Astrocyte of the hippocampus (primary cell): ENCODE measurements at regions not wholly inside any gene's neighbourhood (a gene's known extent, or its start where the extent isn't known, plus 50 kb on each side); places are given as distances from the start of the nearest gene placed in this dataset.
"Not testable (repeated sequence)": the region's sequence is repeated elsewhere in the genome, so short reads cannot be mapped to it uniquely, and the experiment has no call there.

Experiments used
- DNase-seq: peaks from one replicate; pipeline ENCODE4 v3.0.0; 2011; ENCODE audit warnings: low read depth, low spot score

DNA sequence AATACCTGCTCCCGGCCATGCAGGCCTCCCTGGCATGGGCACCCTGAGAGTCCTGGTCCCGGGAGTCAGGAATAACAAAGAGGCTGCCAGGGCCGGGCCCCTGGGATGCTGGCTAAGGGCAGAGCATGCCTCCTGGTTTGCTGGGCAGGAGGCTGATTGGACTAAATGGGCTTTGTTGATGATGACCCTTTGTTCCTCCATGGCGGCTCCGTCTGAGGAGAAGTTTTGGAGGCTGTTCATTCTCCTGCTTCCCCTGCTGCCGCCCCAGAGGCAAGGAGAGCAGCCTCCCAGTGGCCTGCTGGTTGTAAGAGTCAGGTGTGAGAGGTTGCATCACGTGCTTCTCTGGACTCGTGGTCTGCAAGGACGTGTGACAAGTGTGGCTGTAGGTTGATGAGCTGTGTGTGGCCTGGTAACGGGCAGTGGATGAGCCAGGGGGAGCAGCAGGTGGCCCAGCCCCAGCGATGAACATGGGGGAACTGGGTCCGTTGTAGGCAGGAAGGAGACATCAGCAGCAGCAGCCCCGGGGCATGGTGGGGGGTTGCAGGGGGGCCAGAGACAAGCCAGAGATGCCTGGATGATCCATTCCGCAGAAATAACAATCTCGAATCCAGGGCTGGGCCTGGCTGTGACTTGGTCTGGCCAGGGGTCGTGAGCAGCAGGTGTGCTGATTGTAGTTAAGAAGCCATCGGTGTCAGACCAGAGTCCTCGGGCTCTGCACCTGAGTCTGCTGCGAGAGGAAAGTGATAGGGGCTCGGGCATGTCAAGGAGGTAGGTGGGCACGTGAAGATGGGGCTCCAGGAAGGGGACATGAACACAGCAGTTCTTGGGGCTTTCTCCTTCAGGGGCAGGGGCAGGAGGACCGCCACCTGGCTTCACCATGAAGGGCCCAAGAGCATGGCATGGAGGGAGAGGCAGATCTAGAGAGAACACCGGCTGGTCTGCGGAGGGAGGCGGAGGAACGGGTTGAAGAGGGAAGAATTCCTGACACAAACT is 101.4 kb downstream of the TNFRSF13B start:
- no peak for DNase-seq

DNA sequence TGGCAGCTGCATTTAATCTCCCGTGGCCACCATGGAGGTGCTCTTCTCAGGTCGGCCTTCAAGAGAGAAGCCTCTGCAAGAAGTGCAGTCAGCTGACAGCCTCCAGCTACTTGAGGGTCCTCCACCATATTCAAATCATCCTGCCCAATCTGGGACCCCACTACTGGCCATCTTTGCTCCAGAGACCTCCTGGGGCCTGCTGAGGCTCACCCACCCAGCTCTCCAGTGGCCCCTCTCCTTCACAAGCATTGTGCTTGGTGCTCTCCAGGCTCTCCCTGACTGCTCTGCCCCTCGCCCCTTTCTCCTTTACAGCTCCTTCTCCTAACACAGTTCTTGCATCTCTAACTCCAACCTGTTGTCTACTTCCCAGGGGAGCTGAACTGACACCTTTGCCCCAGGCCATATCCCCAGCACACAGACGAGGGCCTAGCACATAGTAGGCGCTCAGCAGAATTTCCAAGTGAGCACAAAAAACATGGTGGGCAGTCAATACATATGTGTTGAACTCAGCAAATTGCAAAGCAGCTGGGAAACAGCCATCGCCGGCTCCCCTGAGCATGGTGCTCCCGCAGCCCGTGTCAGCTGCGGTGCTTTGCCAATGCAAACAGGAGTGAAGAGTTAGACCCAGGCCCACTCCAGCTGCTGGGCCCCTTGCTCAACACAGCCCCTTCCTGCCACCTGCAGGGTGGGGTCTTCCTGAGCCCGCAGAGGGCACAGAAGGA is 102.2 kb downstream of the TNFRSF13B start:
- not testable (repeated sequence) for DNase-seq

DNA sequence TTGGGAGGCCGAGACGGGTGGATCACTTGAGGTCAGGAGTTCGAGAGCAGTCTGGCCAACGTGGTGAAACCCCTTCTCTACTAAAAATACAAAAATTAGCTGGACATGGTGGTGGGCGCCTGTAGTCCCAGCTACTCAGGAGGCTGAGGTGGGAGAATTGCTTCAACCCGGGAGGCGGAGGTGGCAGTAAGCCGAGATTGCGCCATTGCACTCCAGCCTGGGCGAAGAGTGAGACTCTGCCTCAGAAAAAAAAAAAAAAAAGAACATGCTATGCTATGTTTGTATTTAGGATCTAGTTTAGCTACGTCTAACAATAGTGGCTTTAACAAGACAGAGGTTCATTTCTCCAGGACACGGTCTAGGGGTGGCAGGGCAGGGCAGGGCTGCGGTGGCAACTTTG is 103.3 kb downstream of the TNFRSF13B start:
- DNase-seq = not testable (repeated sequence)

DNA sequence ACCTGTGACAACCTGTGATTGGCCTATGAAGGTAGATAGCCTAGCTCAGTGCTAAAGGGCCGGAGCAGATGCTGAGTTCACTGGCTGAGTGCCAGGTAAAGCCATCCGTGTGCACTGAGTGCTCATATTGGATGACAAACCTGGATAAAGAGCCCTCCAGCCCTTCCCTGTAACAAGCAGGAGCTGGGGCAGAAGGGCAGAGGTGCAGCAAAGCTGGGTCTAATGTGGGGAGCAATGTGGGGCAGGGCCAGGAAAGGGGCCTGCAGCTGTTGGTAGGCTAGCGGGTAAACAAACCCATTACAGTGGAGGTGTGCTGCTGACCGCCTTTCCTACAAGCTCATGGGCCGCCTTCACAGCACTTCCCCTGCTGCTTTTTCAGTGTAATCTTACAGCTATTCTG is 104.4 kb downstream of the TNFRSF13B start:
- DNase-seq = not testable (repeated sequence)

DNA sequence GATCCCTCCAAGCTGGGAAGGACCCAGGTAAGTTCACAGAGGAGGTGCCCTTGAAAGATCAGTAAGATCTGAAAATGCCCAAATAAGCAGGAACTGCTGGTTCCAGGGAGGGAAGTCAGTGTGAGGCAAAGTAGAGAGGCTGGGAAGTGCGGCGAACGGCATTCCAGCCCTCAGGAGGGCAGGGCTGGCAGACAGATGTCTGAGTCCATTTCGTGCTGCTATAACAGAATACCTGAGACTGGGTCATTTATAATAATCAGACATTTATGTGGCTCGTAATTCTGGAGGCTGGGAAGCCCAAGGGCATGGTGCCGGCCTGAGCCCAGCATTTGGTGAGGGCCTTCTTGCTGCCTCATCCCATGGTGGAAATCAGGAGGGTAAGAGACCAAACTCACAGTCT is 105.1 kb downstream of the TNFRSF13B start:
- not testable (repeated sequence) for DNase-seq

DNA sequence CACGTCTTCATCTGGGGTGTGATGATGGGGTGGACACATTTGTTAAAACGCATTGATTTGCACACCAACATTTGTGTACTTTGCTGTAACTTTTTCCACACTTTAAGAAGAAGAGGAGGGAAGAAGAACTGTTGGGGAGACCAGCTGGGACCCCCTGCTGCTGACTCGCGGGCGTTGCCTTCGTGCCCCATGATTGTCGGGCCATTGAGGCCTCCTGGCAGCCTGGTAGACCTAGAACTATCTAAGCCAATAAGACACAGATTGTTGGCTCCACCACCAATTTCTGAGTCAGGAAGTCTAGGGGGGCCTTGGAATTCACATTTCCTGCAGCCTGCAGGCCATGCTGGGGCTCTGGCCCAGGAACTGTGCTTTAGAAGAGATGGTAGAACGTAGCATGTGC is 105.5 kb downstream of the TNFRSF13B start:
- DNase-seq = no peak

DNA sequence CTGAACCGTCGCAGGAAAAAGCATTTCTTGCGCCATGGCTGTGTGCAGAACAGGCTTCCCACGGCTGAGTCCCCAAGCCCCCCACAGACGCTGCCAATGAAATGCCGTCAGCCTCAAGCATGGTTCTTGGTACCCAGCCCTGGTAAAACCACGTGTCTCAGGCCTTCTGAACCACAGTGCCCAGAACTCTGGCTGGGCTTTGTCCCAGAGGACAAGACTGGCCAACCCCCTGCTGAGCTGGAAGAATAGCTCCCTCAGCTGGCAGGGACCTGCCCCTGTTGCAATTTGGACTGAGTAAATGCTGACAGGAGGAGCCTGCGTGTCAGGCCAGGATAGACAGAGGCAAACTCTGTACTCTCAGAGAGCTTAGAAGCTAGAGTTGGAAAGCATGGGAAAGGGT is 106.2 kb downstream of the TNFRSF13B start:
- not testable (repeated sequence) for DNase-seq

DNA sequence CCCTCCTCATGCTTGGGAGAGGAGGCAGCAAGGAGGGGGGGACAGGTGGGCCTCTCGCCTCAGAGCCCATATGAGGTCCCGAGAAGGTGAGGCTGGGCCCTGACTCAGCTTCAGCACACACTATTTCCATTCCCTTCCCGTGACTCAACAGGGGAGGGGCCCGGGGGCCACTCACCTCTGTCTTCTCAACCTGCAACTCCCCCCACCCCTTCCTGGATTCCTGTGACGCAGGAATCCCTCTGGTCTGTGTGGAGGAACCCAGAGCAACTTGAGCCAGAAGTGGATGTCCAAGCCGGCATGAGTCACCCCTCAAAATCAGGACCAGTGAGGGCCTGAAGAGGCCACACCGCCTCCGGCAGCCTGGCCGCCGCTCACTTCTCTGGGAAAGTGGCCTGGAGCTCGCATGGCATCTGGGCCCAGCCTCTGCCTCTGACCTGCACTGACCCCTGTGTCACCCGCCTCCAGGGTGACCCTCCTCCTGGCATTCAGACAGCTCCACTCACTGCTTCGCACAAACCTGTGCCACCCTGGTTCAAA is 106.8 kb downstream of the TNFRSF13B start:
- not testable (repeated sequence) for DNase-seq

DNA sequence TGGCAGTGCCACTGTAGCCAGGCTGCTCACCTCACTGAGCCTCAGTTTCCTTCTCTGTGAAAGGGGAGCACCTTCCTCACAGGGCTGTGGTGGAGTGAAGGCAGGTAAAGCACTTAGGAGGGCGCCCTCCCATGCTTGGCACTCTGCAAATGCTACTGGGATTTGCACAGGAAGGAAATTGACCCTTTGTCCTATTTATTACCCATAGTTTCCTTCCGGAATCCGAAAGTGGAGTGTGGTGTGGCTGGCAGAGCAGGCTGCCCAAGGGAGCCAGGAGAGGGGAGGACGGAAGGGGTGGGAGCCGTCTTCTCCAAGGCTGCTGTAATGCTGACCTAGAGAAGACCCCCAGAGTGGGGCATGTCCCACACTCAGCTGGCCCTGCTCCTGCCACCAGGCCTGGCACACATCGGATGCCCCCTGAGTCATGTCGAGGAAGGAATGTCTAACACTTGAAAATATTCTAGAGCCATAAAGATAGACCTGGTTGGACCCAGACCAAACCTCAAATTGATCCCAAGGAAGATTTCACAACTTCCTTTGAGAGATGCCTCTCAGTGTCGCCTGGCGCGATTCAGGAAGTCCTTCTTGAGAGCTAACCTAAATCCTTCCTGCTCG is 107.3 kb downstream of the TNFRSF13B start:
- peak; percentile 25 for DNase-seq

DNA sequence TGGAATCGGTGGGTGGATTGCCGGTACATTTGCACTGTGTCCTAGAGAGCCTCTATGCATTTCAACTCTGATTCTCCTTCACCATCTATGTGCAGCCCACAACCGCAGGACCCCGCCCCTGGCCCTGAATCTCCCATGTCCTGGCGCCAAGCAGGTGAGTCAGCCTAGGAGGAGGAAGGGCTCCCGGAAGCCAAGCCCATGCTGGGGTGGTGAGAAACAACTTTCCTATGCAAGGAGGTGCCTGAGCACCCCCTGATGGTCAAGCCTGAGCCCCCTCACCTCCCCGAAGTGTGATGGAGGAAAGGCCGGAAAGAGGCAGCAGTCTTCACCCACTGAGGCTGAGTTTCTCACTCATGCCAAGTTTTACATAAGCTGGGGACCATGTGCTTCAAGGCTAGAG is 110.8 kb downstream of the TNFRSF13B start:
- not testable (repeated sequence) for DNase-seq

DNA sequence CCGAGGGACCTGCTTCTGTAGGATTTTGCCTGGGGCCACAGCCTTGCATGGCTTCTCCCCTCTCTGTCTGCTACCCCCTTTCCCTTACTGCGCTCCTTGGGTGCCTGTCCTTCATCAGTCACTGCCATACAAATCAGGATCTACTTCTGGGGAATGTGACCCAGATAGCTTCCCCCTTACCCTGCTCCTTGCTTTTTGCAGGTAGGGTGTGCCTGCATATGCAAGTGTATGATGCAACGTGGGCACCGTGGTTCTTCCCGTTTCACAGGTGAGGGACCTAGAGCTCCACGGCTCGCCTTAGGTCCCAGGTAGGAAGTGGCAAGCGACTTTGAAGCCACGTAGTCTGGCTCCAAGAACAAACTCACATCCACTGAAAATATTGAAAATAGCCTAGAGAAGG is 111.5 kb downstream of the TNFRSF13B start:
- not testable (repeated sequence) for DNase-seq

DNA sequence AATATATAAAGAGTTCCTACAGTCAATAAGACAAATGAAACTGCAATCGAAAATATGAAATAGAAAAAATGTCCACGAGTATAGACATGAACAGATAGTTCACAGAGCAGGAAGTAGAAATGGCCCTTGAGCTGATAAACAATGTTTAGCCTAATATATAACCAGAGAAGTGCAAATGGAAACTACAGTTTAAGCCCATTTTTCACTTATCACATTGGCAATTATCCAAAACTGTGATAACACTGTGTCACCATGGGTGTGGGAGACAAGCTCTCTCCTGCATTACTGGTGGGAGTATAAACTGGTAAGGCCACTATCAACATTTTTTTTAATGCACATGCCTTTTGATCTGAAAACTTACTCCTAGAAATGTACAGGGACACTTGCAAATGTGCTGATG is 112.4 kb downstream of the TNFRSF13B start:
- not testable (repeated sequence) for DNase-seq

DNA sequence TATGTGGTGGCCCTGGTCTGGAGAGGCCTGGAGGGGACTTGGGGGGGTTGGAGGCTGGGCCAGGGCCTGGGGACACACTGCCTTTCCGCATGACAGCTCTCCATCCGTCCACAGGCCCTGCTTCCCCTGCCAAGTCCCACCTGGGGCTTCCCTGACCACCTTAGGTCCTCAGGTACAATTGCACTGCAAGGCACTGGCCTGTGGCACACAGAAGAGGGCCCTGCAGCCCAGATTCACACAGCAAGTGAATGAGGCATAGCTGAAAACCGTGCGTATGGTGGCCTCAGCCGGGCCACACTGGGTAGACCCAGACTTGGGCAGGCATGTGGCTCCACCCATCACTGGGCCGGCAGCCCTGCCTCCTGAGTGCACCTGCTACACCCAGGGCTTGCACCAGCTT is 114.2 kb downstream of the TNFRSF13B start:
- DNase-seq = not testable (repeated sequence)

DNA sequence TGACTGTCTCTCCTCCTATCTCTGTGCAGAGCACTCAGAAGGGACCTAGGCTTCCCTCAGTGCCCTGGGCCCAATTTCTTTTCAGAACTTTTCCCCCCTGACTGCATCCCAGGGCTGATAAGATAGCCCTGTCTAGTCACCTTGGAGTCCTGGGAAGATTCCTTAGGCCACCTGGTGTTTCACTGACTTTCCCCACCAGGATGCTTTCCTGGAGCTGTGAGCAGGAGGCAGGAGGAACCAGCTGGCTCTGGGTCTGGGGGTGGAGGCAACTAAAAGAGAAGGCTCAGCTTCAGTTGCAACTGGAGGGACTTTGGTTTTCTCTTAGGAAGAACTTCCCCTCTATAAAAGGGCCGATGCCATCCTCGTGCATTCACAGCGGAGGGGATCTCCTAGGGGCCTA is 115.1 kb downstream of the TNFRSF13B start:
- not testable (repeated sequence) for DNase-seq

DNA sequence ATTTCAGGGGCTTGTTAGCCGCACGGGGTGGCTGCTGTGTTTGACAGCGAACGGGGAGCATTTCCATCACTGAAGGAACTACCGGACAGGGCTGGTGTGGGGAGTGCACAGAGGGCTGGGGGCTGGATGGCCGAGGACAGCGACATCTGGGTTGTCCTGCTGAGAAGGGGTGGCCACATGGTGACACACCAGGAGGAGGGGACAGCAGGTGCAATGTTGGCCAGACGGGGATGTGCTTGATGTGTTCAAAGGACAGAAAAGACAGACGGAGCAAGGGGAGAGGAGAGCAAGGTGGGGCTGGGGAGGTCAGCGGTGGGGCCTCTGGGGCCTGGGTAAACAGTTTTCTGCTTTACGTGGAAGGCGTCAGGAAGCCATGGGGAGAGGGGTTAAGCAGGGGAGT is 115.7 kb downstream of the TNFRSF13B start:
- not testable (repeated sequence) for DNase-seq

DNA sequence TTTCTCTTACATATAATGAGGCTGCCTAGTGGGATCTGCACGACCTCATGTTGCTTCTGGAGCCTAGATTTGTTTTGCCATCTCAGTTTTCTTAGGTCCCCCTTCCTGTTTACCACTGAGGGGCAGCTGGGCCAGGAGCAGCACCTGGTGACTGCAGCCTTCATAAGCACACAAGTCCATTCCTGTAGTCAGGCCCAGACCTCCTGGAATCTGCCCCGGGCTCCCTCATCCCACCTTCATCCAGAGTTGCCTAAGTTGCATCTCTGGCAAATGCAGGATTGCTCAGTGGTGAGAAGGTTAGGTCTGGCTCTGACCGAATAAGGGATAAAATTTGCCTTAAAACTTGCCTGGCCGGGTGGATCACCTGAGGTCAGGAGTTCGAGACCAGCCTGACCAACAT is 117.3 kb downstream of the TNFRSF13B start:
- DNase-seq = not testable (repeated sequence)

DNA sequence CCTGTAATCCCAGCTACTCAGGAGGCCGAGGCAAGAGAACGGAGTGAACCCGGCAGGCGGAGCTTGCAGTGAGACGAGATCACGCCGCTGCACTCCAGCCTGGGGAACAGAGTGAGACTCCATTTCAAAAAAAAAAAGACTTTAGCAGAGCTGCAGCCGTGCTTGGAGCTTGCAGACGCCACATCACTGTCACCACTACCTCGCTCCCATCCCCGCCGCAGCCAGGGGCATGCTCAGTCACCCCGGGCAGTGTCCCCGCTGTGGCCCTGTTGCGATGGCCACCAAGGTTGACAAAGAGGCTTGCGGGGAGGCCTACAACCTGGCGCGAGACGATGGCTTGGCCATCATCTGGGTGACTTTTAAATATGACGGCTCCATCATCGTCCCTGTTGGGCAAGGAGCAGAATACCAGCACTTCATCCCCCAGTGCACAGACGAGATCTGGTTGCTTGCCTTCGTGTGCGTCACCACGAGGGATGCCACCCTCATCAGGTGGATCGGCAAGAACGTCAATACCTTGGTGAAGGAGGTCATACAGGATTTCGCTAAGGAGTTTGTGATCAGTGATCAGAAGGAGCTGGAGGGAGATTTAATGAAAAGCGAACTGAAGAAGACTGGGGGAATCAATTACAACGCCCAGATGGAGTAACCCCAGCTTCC is 118.1 kb downstream of the TNFRSF13B start:
- DNase-seq = no peak

DNA sequence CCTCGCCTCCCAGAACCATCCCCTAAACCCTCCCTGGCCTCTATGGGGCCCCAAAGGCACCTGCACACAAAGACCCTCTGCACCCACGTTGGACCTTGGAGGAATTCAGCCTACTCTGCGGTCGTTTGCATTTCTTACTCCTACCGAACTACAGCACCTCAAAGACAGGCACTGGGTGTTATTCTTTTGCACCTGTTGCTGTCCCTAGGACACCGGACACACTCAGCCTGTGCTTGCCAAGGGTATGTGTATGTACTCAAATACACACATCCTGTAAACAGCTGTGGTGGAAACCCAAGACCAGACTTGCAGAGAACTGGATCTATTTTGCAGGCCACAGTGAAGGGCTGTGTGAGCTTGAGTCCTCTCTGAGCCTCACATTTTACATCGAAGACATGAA is 122.1 kb downstream of the TNFRSF13B start:
- not testable (repeated sequence) for DNase-seq

DNA sequence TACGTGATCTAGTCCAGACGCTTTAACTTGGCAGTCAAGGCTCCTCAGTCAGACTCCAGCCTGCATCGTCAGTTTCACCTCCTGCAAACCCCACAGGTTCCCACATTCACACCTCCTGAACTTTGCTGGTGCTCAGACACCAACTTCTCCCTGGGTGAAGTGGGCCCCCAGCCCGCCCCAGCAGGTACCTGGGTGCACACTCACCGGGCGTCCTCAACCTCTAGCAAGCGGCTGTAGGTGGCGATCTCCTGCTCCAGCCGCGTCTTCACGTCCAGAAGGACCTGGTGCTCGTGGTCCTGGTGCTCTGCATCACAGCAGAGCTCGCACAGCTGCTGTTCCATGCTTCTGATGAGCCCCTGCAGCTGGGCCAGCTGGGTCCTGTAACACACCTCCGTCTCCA is 122.9 kb downstream of the TNFRSF13B start:
- DNase-seq = not testable (repeated sequence)

DNA sequence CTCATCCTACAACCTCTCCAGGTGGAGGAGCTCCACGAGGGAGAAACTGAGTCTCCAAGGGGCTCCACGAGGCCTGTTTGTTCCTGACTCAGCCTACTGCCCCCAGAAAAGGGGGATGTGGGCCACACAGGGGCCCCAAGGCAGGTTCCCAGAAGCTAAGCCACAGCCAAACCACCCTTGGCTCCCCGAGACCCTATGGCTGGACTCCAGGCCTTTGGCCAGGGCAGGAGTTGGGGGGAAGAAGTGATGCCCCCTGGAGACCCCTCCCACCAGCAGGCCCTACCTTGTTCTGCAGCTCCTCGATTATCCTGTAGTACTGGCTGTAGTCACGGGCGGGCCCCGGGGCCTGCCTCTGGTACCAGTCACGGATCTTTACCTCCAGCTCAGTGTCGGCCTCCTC is 126.8 kb downstream of the TNFRSF13B start:
- DNase-seq = not testable (repeated sequence)

DNA sequence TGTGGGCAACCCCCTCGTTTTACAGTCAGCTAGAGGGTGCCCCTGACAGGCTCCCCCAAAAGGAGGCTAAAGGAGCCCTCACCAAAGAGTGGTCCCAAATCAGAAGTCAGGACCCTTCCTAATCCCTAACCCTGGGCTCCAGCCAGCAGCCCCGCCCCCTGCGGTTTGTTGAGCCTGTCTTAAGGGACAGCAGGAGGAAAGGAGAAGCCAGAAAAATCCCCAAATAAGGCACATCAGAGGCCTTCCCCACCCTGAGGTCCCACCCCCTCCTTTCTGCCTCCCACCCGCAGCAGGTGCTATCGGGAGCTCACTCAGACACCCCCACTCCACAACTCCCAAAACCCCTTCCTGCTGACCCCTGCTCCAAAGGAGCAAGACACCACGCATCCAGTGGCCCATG is 127.2 kb downstream of the TNFRSF13B start:
- not testable (repeated sequence) for DNase-seq
